Thoracic aorta (tissue), 2 donors: ENCODE measurements at regions not wholly inside any gene's neighbourhood (a gene's known extent, or its start where the extent isn't known, plus 50 kb on each side); places are given as distances from the start of the nearest gene placed in this dataset.

Source experiments
- ATAC-seq: fragments of 150-250 bp; one replicate; pipeline ENCODE4 v1.8.0; 2017; ENCODE audit warnings: low read depth; ENCODE audit not compliant: insufficient number of reproducible peaks, low FRiP score
- DNase-seq: peaks from one replicate; pipeline ENCODE4 v3.0.0-alpha.2; 2020; ENCODE audit warnings: low spot score
- H3K27ac ChIP-seq, 2 donors: fragments of 200-600 bp; sonication (generic); 1 replicate in 1 of 2; 2 replicates in 1 of 2; pipeline ENCODE4 v1.5.1; 2016; ENCODE audit warnings: mild to moderate bottlenecking in 2 of 2, moderate library complexity in 2 of 2
- H3K27me3 ChIP-seq: fragments of 200-600 bp; sonication (generic); replicated peaks from 2 replicates; pipeline ENCODE4 v1.6.0; 2016; ENCODE audit warnings: mild to moderate bottlenecking; ENCODE audit not compliant: insufficient read depth
- H3K36me3 ChIP-seq: fragments of 200-600 bp; sonication (generic); one replicate; pipeline ENCODE4 v1.5.1; 2016
- H3K4me1 ChIP-seq, 2 donors: fragments of 200-600 bp; sonication (generic); 1 replicate in 1 of 2; 2 replicates in 1 of 2; pipeline versions ENCODE4 v1.5.1 to v1.6.0; 2016; ENCODE audit warnings: low read depth in 2 of 2, mild to moderate bottlenecking in 1 of 2; ENCODE audit not compliant: control insufficient read depth in 1 of 2
- H3K4me3 ChIP-seq: fragments of 200-600 bp; sonication (generic); 2 replicates; pipeline ENCODE4 v1.5.1; 2016; ENCODE audit warnings: mild to moderate bottlenecking
- H3K9me3 ChIP-seq: fragments of 200-600 bp; sonication (generic); 2 replicates; pipeline ENCODE4 v1.5.1; 2016
- CTCF ChIP-seq: fragments of 200-600 bp; sonication (generic); IDR thresholded peaks from one replicate; pipeline ENCODE4 v1.5.1; 2019; ENCODE audit warnings: antibody characterized with exemption

- H3K4me3 ChIP-seq: no peak overlapping the region
- H3K4me1 ChIP-seq: no peaks in the 10 kb centered on the region
- H3K9me3 ChIP-seq: no peaks in the 10 kb centered on the region
- H3K27me3 ChIP-seq: no peaks in the 10 kb centered on the region
- DNase-seq (no peak), ATAC-seq (no peak)
- no peaks in the 10 kb centered on the region for H3K36me3 ChIP-seq
- no peak for TF ChIP-seq CTCF
- no peak overlapping the region for H3K27ac ChIP-seq
Measured at GRCh38 chr12:67921286-67921685, 68.0 kb upstream of the IFNG-AS1 start.

DNA sequence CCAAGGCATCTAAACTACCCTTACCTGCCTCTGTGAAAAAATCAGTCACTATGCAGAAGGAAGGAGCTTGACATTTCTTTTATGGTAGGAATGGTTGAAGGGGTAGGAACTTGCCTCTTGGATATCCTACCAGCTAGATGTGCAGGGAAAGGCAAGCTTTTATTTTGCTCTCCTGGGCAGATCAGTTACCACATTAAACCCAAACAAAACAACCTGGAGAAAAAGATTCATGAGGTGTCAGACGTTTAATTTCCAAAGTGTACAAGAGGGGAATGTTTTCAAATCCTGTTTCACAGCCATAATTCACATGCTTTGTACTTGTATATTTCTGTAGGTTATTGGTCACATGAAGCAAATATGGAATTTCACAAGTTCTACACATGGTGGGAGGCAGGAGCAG, 67.0 kb upstream of the IFNG-AS1 start:
- no peaks in the 10 kb centered on the region for H3K9me3 ChIP-seq
- no peaks in the 10 kb centered on the region for H3K36me3 ChIP-seq
- TF ChIP-seq CTCF: no peak
- no peaks in the 10 kb centered on the region for H3K27me3 ChIP-seq
- DNase-seq (no peak), ATAC-seq (no peak)
- no peak overlapping the region for H3K27ac ChIP-seq
- H3K4me3 ChIP-seq: no peak overlapping the region
- H3K4me1 ChIP-seq: peaks cover 0 to 1% of the 10 kb centered on the region in 2 donors

GRCh38 chr12:67925077-67925476, 64.2 kb upstream of the IFNG-AS1 start:
- no peak overlapping the region for H3K4me3 ChIP-seq
- no peak for TF ChIP-seq CTCF
- H3K9me3 ChIP-seq: no peaks in the 10 kb centered on the region
- no peaks in the 10 kb centered on the region for H3K36me3 ChIP-seq
- H3K27ac ChIP-seq: no peak overlapping the region
- H3K27me3 ChIP-seq: no peaks in the 10 kb centered on the region
- ATAC-seq (no peak), DNase-seq (no peak)
- peaks cover 7 to 23% of the 10 kb centered on the region in 2 donors for H3K4me1 ChIP-seq

GRCh38 chr12:67925552-67925951, 63.7 kb upstream of the IFNG-AS1 start:
- DNase-seq (no peak), ATAC-seq (no peak)
- no peak for TF ChIP-seq CTCF

DNA sequence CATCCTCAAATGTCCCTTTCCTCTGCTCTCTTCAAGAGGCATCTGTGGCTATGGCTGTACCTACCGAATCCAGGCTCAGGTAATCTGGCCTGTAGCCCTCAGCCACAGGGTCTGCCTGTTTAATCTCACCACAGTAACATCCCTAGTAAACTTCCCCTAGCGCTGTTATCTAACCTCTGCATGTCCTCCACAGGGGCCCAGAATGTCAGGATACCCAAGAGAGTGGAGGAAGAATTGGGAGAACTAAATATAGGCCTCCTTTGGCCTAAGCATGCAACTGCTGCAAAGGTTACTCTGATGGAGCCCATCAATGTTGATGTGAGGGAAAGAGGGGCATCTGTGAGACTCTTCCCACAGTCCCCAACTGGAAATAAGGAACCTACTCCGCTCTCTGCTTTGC, 63.2 kb upstream of the IFNG-AS1 start:
- DNase-seq: no peak
- no peaks in the 10 kb centered on the region for H3K9me3 ChIP-seq
- no peak overlapping the region for H3K27ac ChIP-seq
- no peaks in the 10 kb centered on the region for H3K36me3 ChIP-seq
- no peak overlapping the region for H3K4me3 ChIP-seq
- H3K4me1 ChIP-seq: peaks cover 7 to 23% of the 10 kb centered on the region in 2 donors
- TF ChIP-seq CTCF: no peak
- no peak for ATAC-seq
- no peaks in the 10 kb centered on the region for H3K27me3 ChIP-seq

More at GRCh38 chr12:67925552-67925951, 63.7 kb upstream of the IFNG-AS1 start:
- Histone ChIP-seq H3K9me3 (no peaks in the 10 kb centered on the region), H3K4me3 (no peak overlapping the region), H3K4me1 (peaks cover 7 to 23% of the 10 kb centered on the region in 2 donors), H3K36me3 (no peaks in the 10 kb centered on the region), H3K27ac (no peak overlapping the region), H3K27me3 (no peaks in the 10 kb centered on the region)
